Activated gamma-delta T cell treated with Interleukin-2 at 50 U/mL for 16 hours (primary cell): ENCODE measurements at regions not wholly inside any gene's neighbourhood (a gene's known extent, or its start where the extent isn't known, plus 50 kb on each side); places are given as distances from the start of the nearest gene placed in this dataset.
"Not testable (repeated sequence)": the region's sequence is repeated elsewhere in the genome, so short reads cannot be mapped to it uniquely, and the experiment has no call there.

Experiments used
- DNase-seq: peaks from one replicate; pipeline ENCODE4 v3.0.0-alpha.2; 2020

GRCh38 chr9:30289435-30289834 lies 2095.0 kb upstream of the ACO1 start:
- no peak for DNase-seq

- not testable (repeated sequence) for DNase-seq
These were observed 2092.4 kb upstream of the ACO1 start for GRCh38 chr9:30292026-30292425.

GRCh38 chr9:30293231-30293630 lies 2091.2 kb upstream of the ACO1 start:
- DNase-seq, result no peak

GRCh38 chr9:30299126-30299780 lies 2085.2 kb upstream of the ACO1 start:
- no peak for DNase-seq

GRCh38 chr9:30301271-30301963 lies 2083.0 kb upstream of the ACO1 start:
- DNase-seq, result no peak

GRCh38 chr9:30310711-30311110 lies 2073.7 kb upstream of the ACO1 start:
- DNase-seq, result no peak

GRCh38 chr9:30329431-30329830 lies 2055.0 kb upstream of the ACO1 start:
- no peak for DNase-seq

GRCh38 chr9:30348904-30349303 lies 2035.5 kb upstream of the ACO1 start:
- no peak for DNase-seq

GRCh38 chr9:30349526-30350513 lies 2034.6 kb upstream of the ACO1 start:
- no peak for DNase-seq

GRCh38 chr9:30356221-30356620 lies 2028.2 kb upstream of the ACO1 start:
- DNase-seq, result no peak

GRCh38 chr9:30362373-30362772 lies 2022.1 kb upstream of the ACO1 start:
- no peak for DNase-seq

- DNase-seq, result not testable (repeated sequence)
These were observed 2018.3 kb upstream of the ACO1 start for GRCh38 chr9:30366140-30366539.

- DNase-seq, result no peak
These were observed 2002.2 kb upstream of the ACO1 start for GRCh38 chr9:30382271-30382670.

- DNase-seq, result no peak
These were observed 1974.2 kb upstream of the ACO1 start for GRCh38 chr9:30410273-30410672.

GRCh38 chr9:30411571-30411970 lies 1972.9 kb upstream of the ACO1 start:
- DNase-seq, result no peak

GRCh38 chr9:30459156-30459555 lies 1925.3 kb upstream of the ACO1 start:
- DNase-seq, result no peak

- no peak for DNase-seq
These were observed 1907.6 kb upstream of the ACO1 start for GRCh38 chr9:30476826-30477225.

- no peak for DNase-seq
These were observed 1905.8 kb upstream of the ACO1 start for GRCh38 chr9:30478684-30479083.

- DNase-seq, result no peak
These were observed 1901.9 kb upstream of the ACO1 start for GRCh38 chr9:30482499-30482898.

GRCh38 chr9:30484690-30485089 lies 1899.8 kb upstream of the ACO1 start:
- DNase-seq, result no peak

GRCh38 chr9:30504502-30504905 lies 1879.9 kb upstream of the ACO1 start:
- no peak for DNase-seq

GRCh38 chr9:30505311-30505710 lies 1879.1 kb upstream of the ACO1 start:
- DNase-seq, result no peak

GRCh38 chr9:30506749-30507148 lies 1877.7 kb upstream of the ACO1 start:
- no peak for DNase-seq

GRCh38 chr9:30507166-30507565 lies 1877.3 kb upstream of the ACO1 start:
- DNase-seq, result no peak
